ENCODE measurements at regions not wholly inside any gene's neighbourhood (a gene's known extent, or its start where the extent isn't known, plus 50 kb on each side); places are given as distances from the start of the nearest gene placed in this dataset.

DNA sequence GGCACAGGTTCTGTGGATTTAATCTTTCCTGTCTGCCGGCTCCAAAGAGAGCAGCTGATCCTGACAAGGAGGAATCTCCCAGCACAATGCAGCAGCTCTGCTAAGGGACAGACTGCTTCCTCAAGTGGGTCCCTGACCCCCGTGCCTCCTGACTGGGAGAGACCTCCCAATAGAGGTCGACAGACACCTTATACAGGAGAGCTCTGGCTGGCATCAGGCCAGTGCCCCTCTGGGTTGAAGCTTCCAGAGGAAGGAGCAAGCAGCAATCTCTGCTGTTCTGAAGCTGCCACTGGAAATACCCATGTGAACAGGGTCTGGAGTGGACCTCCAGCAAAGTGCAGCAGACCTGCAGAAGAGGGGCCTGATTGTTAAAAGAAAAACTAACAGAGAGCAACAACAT is 630.2 kb upstream of the FTMT start:
- no peak for TF ChIP-seq CTCF (conservative IDR thresholded peaks at IDR 0.05)
- no peak for TF ChIP-seq ZFX (IDR thresholded peaks at IDR 0.05)
- no peak overlapping the region for H3K27ac ChIP-seq

- no peak overlapping the region for H3K27ac ChIP-seq
- TF ChIP-seq CTCF (conservative IDR thresholded peaks at IDR 0.05), result no peak
- TF ChIP-seq ZFX (IDR thresholded peaks at IDR 0.05), result no peak
Measured at GRCh38 chr5:121226765-121227164, 624.9 kb upstream of the FTMT start.

GRCh38 chr5:121239951-121240350 is 611.7 kb upstream of the FTMT start:
- TF ChIP-seq CTCF (conservative IDR thresholded peaks at IDR 0.05) (no peak), ZFX (IDR thresholded peaks at IDR 0.05) (no peak)
- H3K27ac ChIP-seq, result no peak overlapping the region

DNA sequence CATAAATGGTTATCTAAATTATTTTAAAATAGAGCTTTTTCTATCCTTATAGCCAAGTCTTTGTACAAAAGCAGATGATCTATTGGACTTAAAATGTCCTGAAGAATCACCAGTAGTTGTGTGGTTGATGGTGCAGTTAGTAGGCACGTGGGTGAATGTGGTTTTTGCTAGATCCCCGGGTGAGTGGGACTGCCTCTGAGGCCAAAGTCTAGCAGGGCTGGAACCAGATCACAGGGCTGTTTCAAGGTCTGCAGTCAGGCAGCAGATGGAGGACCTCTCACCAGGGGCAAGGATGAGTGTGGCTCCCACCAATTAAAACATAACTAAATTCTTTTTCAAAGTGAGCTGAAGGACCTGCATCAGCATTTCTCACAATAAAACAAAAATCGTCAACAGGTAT is 604.7 kb upstream of the FTMT start:
- TF ChIP-seq CTCF (conservative IDR thresholded peaks at IDR 0.05) (no peak), ZFX (IDR thresholded peaks at IDR 0.05) (no peak)
- no peak overlapping the region for H3K27ac ChIP-seq

DNA sequence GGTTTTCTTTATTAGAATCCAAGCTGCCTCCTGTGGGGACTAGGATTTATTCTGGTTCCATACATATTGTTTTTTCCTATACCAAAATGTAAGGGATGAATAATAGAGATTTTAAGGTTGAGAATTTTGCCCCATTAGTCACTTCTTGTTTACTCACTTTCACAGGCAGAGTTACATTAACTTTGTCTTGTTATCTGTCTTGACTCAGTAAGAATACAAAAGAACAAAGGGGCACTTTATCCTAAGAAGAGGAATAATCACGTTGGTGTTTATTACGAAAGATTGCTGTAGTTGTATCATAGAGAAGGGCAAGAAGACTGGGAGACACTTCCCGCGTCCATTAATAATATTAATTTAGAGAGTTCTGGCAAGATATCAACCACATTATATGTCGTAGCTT is 599.7 kb upstream of the FTMT start:
- TF ChIP-seq CTCF (conservative IDR thresholded peaks at IDR 0.05) (no peak), ZFX (IDR thresholded peaks at IDR 0.05) (no peak)
- no peak overlapping the region for H3K27ac ChIP-seq

- TF ChIP-seq ZFX (IDR thresholded peaks at IDR 0.05), result no peak
- TF ChIP-seq CTCF (conservative IDR thresholded peaks at IDR 0.05), result no peak
- no peak overlapping the region for H3K27ac ChIP-seq
Measured at GRCh38 chr5:121257621-121258020, 594.1 kb upstream of the FTMT start.

DNA sequence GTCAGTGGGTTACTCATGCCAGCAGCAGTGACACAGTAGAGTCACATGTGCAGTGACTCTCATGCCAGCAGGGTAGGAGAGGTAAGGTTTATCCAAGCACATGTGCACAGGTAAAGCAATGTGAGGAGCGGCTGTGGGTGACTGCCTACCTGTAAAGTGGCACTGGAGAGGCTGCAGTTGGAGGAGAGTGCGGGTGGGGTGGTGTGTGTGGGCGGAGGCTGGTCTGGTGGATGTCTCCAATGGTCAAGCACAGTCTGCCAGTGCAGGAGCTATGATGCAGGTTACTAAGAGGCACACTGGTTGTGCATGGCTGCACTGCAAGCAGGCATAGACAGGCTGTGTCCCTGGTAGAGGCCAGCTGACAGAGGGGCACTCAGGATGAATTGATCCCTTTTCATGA is 588.2 kb upstream of the FTMT start:
- no peak for TF ChIP-seq CTCF (conservative IDR thresholded peaks at IDR 0.05)
- no peak for TF ChIP-seq ZFX (IDR thresholded peaks at IDR 0.05)
- H3K27ac ChIP-seq, result no peak overlapping the region

Measured in C4-2B (cell line).